Fibroblast of the conjunctiva (primary cell): ENCODE measurements at regions not wholly inside any gene's neighbourhood (a gene's known extent, or its start where the extent isn't known, plus 50 kb on each side); places are given as distances from the start of the nearest gene placed in this dataset.
"Not testable (repeated sequence)": the region's sequence is repeated elsewhere in the genome, so short reads cannot be mapped to it uniquely, and the experiment has no call there.

Experiments used
- DNase-seq: peaks from one replicate; pipeline ENCODE4 v3.0.0-alpha.2; 2010; ENCODE audit warnings: low read depth

- DNase-seq: no peak
Observed at GRCh38 chr2:78832481-78832880, 193.0 kb upstream of the REG3G start.

GRCh38 chr2:78839259-78839658 is 186.2 kb upstream of the REG3G start:
- no peak for DNase-seq

- DNase-seq: not testable (repeated sequence)
Observed at GRCh38 chr2:78840311-78840710, 185.2 kb upstream of the REG3G start.

GRCh38 chr2:78845664-78846185 is 179.8 kb upstream of the REG3G start:
- DNase-seq: no peak

- DNase-seq: no peak
Observed at GRCh38 chr2:78861546-78861945, 164.0 kb upstream of the REG3G start.

- DNase-seq: no peak
Observed at GRCh38 chr2:78864205-78864604, 161.3 kb upstream of the REG3G start.

GRCh38 chr2:78865667-78866066 is 159.8 kb upstream of the REG3G start:
- DNase-seq: no peak

- DNase-seq: no peak
Observed at GRCh38 chr2:78870343-78870967, 155.0 kb upstream of the REG3G start.

- DNase-seq: no peak
Observed at GRCh38 chr2:78873526-78873925, 152.0 kb upstream of the REG3G start.

- no peak for DNase-seq
Observed at GRCh38 chr2:78876316-78876688, 149.2 kb upstream of the REG3G start.

GRCh38 chr2:78887446-78887845 is 138.1 kb upstream of the REG3G start:
- no peak for DNase-seq

GRCh38 chr2:78890935-78891334 is 134.6 kb upstream of the REG3G start:
- DNase-seq: no peak

- no peak for DNase-seq
Observed at GRCh38 chr2:78892295-78892694, 133.2 kb upstream of the REG3G start.

GRCh38 chr2:78895022-78895421 is 130.5 kb upstream of the REG3G start:
- no peak for DNase-seq

GRCh38 chr2:78896536-78896935 is 129.0 kb upstream of the REG3G start:
- DNase-seq: no peak

GRCh38 chr2:78907089-78907488 is 118.4 kb upstream of the REG3G start:
- DNase-seq: no peak

- DNase-seq: no peak
Observed at GRCh38 chr2:78908973-78909372, 116.5 kb upstream of the REG3G start.

GRCh38 chr2:78910376-78910775 is 115.1 kb upstream of the REG3G start:
- DNase-seq: no peak

- no peak for DNase-seq
Observed at GRCh38 chr2:78913257-78913656, 112.2 kb upstream of the REG3G start.

- no peak for DNase-seq
Observed at GRCh38 chr2:78925258-78925657, 100.2 kb upstream of the REG3G start.

GRCh38 chr2:78928502-78928901 is 97.0 kb upstream of the REG3G start:
- no peak for DNase-seq

- DNase-seq: no peak
Observed at GRCh38 chr2:78940998-78941397, 84.5 kb upstream of the REG3G start.

GRCh38 chr2:78941751-78942150 is 83.8 kb upstream of the REG3G start:
- no peak for DNase-seq

GRCh38 chr2:78963881-78964280 is 61.6 kb upstream of the REG3G start:
- DNase-seq: no peak
